GM12878 (cell line): ENCODE measurements at regions not wholly inside any gene's neighbourhood (a gene's known extent, or its start where the extent isn't known, plus 50 kb on each side); places are given as distances from the start of the nearest gene placed in this dataset.

Experiments used
- ATF7 ChIP-seq: fragments of 450-650 bp; IDR thresholded peaks from 2 replicates; pipeline ENCODE4 v1.6.1; 2016; ENCODE audit warnings: low read depth, mild to moderate bottlenecking
- CBFB ChIP-seq: IDR thresholded peaks from 2 replicates; pipeline ENCODE4 v1.6.1; 2016; ENCODE audit warnings: antibody characterized with exemption, low read depth
- CEBPB ChIP-seq, 2 experiments: fragments of 150-350 bp in 1 of 2; IDR thresholded peaks; 2 replicates each; pipeline ENCODE4 v1.6.1; 2012 to 2014; ENCODE audit warnings: low read depth in 2 of 2, low read length in 2 of 2, borderline replicate concordance in 1 of 2, inconsistent platforms in 1 of 2
- E2F8 ChIP-seq: fragments of 450-650 bp; IDR thresholded peaks from 2 replicates; pipeline ENCODE4 v1.6.1; 2018; ENCODE audit warnings: mild to moderate bottlenecking, low read depth, moderate library complexity; ENCODE audit not compliant: partially characterized antibody
- E4F1 ChIP-seq: fragments of 450-650 bp; IDR thresholded peaks from 2 replicates; pipeline ENCODE4 v1.6.1; 2018; ENCODE audit warnings: borderline replicate concordance, mild to moderate bottlenecking; ENCODE audit not compliant: partially characterized antibody
- EED ChIP-seq: sonication (generic); IDR thresholded peaks from 2 replicates; pipeline ENCODE4 v1.6.1; 2016; ENCODE audit warnings: antibody characterized with exemption, low read depth
- ELK1 ChIP-seq: IDR thresholded peaks from 2 replicates; pipeline ENCODE4 v1.6.1; 2012; ENCODE audit warnings: low read depth, low read length, improper control_type of control experiment
- FOS ChIP-seq: IDR thresholded peaks from 3 replicates; pipeline ENCODE4 v1.6.1; 2011; ENCODE audit warnings: borderline replicate concordance; ENCODE audit not compliant: insufficient read length; ENCODE audit errors: extremely low read depth
- GABPA ChIP-seq: IDR thresholded peaks from 2 replicates; pipeline ENCODE4 v1.6.1; 2014; ENCODE audit warnings: antibody characterized with exemption, low read depth, mild to moderate bottlenecking, inconsistent platforms
- HCFC1 ChIP-seq: fragments of 150-350 bp; IDR thresholded peaks from 2 replicates; pipeline ENCODE4 v1.6.1; 2014; ENCODE audit warnings: low read length
- HSF1 ChIP-seq: fragments of 150-350 bp; IDR thresholded peaks from 2 replicates; pipeline ENCODE4 v1.6.1; 2014; ENCODE audit warnings: mild to moderate bottlenecking, low read depth, low read length
- JUNB ChIP-seq: IDR thresholded peaks from 2 replicates; pipeline ENCODE4 v1.6.1; 2016; ENCODE audit warnings: antibody characterized with exemption, mild to moderate bottlenecking
- KLF5 ChIP-seq: fragments of 450-650 bp; IDR thresholded peaks from 2 replicates; pipeline ENCODE4 v1.6.1; 2014; ENCODE audit warnings: mild to moderate bottlenecking; ENCODE audit not compliant: partially characterized antibody
- LARP7 ChIP-seq: fragments of 450-650 bp; IDR thresholded peaks from 2 replicates; pipeline ENCODE4 v1.6.1; 2017; ENCODE audit warnings: mild to moderate bottlenecking
- NFXL1 ChIP-seq: fragments of 450-650 bp; IDR thresholded peaks from 2 replicates; pipeline ENCODE4 v1.6.1; 2017; ENCODE audit warnings: antibody characterized with exemption, mild to moderate bottlenecking, borderline replicate concordance
- NR2F1 ChIP-seq: fragments of 450-650 bp; conservative IDR thresholded peaks from 2 replicates; pipeline ENCODE4 v1.6.1; 2017; ENCODE audit warnings: mild to moderate bottlenecking
- RAD21 ChIP-seq: IDR thresholded peaks from 2 replicates; pipeline ENCODE4 v1.6.1; 2011; ENCODE audit warnings: mild to moderate bottlenecking, low read depth, low read length, moderate library complexity; ENCODE audit not compliant: insufficient read depth
- SIX5 ChIP-seq: IDR thresholded peaks from 2 replicates; pipeline ENCODE4 v1.6.1; 2011; ENCODE audit warnings: mild to moderate bottlenecking, low read depth, low read length, moderate library complexity; ENCODE audit not compliant: severe bottlenecking
- SKIL ChIP-seq: fragments of 450-650 bp; IDR thresholded peaks from 2 replicates; pipeline ENCODE4 v1.6.1; 2017; ENCODE audit warnings: mild to moderate bottlenecking, low read depth, inconsistent platforms; ENCODE audit not compliant: poor library complexity, severe bottlenecking
- SPI1 ChIP-seq: IDR thresholded peaks from 2 replicates; pipeline ENCODE4 v1.6.1; 2011; ENCODE audit warnings: low read depth, mild to moderate bottlenecking, low read length, moderate library complexity, borderline replicate concordance; ENCODE audit not compliant: insufficient read depth
- TCF12 ChIP-seq: IDR thresholded peaks from 2 replicates; pipeline ENCODE4 v1.6.1; 2011; ENCODE audit warnings: low read depth, mild to moderate bottlenecking, low read length
- YBX1 ChIP-seq: fragments of 450-650 bp; IDR thresholded peaks from 2 replicates; pipeline ENCODE4 v1.6.1; 2016; ENCODE audit warnings: antibody characterized with exemption

GRCh38 chr1:31505911-31506497, 70.3 kb upstream of the TINAGL1 start (continued):
- TF ChIP-seq NR2F1 = peak; percentile 77
- no peak for TF ChIP-seq CEBPB (IDR thresholded peaks at IDR 0.05; ENCODE audit: borderline replicate concordance in 1 of 2, low read depth in 2 of 2, low read length in 2 of 2)
- peak; percentile 94 for TF ChIP-seq SKIL
- TF ChIP-seq EED = peak; percentile 57; the same call in 1 of the 2 replicates
- no peak for TF ChIP-seq E4F1
- peak; percentile 78 for TF ChIP-seq ATF7
- no peak; the same call in 1 of the 2 replicates for TF ChIP-seq TCF12
- no peak for TF ChIP-seq JUNB
- TF ChIP-seq HSF1 = no peak
- TF ChIP-seq KLF5 = no peak
- no peak for TF ChIP-seq E2F8
- TF ChIP-seq CBFB = 0 out of 2 replicates have a peak, but pooled peaks have one; percentile 71
- TF ChIP-seq GABPA = no peak
- TF ChIP-seq NFXL1 = no peak
- TF ChIP-seq FOS = no peak
- no peak for TF ChIP-seq LARP7
- no peak for TF ChIP-seq HCFC1
- no peak for TF ChIP-seq SPI1
- TF ChIP-seq SIX5 = no peak
- TF ChIP-seq YBX1 = no peak
- TF ChIP-seq RAD21 = no peak
- no peak for TF ChIP-seq ELK1
